Neural progenitor cell (in vitro differentiated cells): ENCODE measurements at regions not wholly inside any gene's neighbourhood (a gene's known extent, or its start where the extent isn't known, plus 50 kb on each side); places are given as distances from the start of the nearest gene placed in this dataset.

Experiments
- CTCF ChIP-seq: fragments of 200-600 bp; sonication (generic); IDR thresholded peaks from 2 replicates; pipeline ENCODE4 v1.5.1; 2017; ENCODE audit warnings: antibody characterized with exemption, mild to moderate bottlenecking
- EZH2 ChIP-seq: fragments of 200-600 bp; sonication (generic); IDR thresholded peaks from 2 replicates; pipeline ENCODE4 v1.6.1; 2017; ENCODE audit warnings: antibody characterized with exemption, mild to moderate bottlenecking, moderate library complexity
- EZH2phosphoT487 ChIP-seq: fragments of 200-600 bp; sonication (generic); IDR thresholded peaks from 2 replicates; pipeline ENCODE4 v1.6.1; 2017; ENCODE audit warnings: antibody characterized with exemption

DNA sequence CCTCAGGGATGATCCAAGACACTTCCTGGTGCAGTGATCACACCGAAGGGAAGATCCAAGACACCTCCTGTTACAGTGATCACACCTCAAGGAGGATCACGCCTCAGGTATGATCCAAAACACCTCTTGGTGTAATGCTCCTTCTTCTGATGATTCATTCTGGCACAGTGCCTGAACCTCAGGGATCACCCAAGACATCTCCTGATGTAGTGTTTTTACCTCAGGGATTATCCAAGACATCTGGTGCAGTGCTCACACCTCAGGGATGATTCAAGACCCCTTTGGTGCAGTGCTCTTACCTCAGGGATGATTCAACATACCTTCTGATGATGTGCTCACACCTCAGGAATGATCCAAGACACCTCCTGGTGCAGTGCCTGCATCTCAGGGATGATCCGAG is 124.4 kb downstream of the ASB1 start:
- no peak for TF ChIP-seq CTCF
- TF ChIP-seq EZH2, result no peak
- no peak for TF ChIP-seq EZH2phosphoT487
